ENCODE measurements at regions not wholly inside any gene's neighbourhood (a gene's known extent, or its start where the extent isn't known, plus 50 kb on each side); places are given as distances from the start of the nearest gene placed in this dataset.

GRCh38 chr7:81181066-81181465, 262.2 kb upstream of the SEMA3C start:
- TF ChIP-seq, protein P1, sequence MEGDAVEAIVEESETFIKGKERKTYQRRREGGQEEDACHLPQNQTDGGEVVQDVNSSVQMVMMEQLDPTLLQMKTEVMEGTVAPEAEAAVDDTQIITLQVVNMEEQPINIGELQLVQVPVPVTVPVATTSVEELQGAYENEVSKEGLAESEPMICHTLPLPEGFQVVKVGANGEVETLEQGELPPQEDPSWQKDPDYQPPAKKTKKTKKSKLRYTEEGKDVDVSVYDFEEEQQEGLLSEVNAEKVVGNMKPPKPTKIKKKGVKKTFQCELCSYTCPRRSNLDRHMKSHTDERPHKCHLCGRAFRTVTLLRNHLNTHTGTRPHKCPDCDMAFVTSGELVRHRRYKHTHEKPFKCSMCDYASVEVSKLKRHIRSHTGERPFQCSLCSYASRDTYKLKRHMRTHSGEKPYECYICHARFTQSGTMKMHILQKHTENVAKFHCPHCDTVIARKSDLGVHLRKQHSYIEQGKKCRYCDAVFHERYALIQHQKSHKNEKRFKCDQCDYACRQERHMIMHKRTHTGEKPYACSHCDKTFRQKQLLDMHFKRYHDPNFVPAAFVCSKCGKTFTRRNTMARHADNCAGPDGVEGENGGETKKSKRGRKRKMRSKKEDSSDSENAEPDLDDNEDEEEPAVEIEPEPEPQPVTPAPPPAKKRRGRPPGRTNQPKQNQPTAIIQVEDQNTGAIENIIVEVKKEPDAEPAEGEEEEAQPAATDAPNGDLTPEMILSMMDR (conservative IDR thresholded peaks at IDR 0.05; ENCODE audit: low read length), result no peak
- no peak for TF ChIP-seq EZH2phosphoT487 (IDR thresholded peaks at IDR 0.05; ENCODE audit: borderline replicate concordance)
